Tibial artery (tissue), 4 donors: ENCODE measurements at regions not wholly inside any gene's neighbourhood (a gene's known extent, or its start where the extent isn't known, plus 50 kb on each side); places are given as distances from the start of the nearest gene placed in this dataset.

ENCODE experiments used
- DNase-seq, 2 donors: peaks; one replicate each; pipeline ENCODE4 v3.0.0-alpha.2; 2019
- H3K27ac ChIP-seq, 2 donors: fragments of 200-600 bp; sonication (generic) in 1 of 2; 1 replicate in 1 of 2; 2 replicates in 1 of 2; pipeline ENCODE4 v1.5.1; 2018 to 2019; ENCODE audit warnings: mild to moderate bottlenecking in 1 of 2
- H3K27me3 ChIP-seq, 2 donors: fragments of 200-600 bp; sonication (generic) in 1 of 2; one replicate each; pipeline versions ENCODE4 v1.5.1 to v1.6.0; 2016 to 2019
- H3K36me3 ChIP-seq, 3 donors: fragments of 200-600 bp; sonication (generic) in 2 of 3; one replicate each; pipeline ENCODE4 v1.5.1; 2016 to 2019; ENCODE audit warnings: mild to moderate bottlenecking in 2 of 3
- H3K4me1 ChIP-seq, 4 donors: fragments of 200-600 bp; sonication (generic) in 2 of 4; 1 replicate in 3 of 4; 2 replicates in 1 of 4; pipeline ENCODE4 v1.5.1; 2016 to 2019
- H3K4me3 ChIP-seq, 2 donors: fragments of 200-600 bp; sonication (generic) in 1 of 2; 1 replicate in 1 of 2; 2 replicates in 1 of 2; pipeline ENCODE4 v1.5.1; 2018 to 2019; ENCODE audit warnings: mild to moderate bottlenecking in 2 of 2
- H3K9me3 ChIP-seq, 3 donors: fragments of 200-600 bp; sonication (generic) in 1 of 3; one replicate each; pipeline ENCODE4 v1.5.1; 2016 to 2019
- intact Hi-C: fragments of 100-400 bp; cut with DNase I; formaldehyde crosslinking; loops from one replicate; pipeline ENCODE4 v1.15.0; 2023; ENCODE audit warnings: low total_unique reads
- TF ChIP-seq, protein P1 (sequence below), 2 experiments: fragments of 200-600 bp in 1 of 2; fragments of 450-650 bp in 1 of 2; IDR thresholded peaks; one replicate each; pipeline ENCODE4 v1.5.1; 2017 to 2019; ENCODE audit warnings: antibody characterized with exemption in 2 of 2, mild to moderate bottlenecking in 1 of 2, moderate library complexity in 1 of 2

DNA sequence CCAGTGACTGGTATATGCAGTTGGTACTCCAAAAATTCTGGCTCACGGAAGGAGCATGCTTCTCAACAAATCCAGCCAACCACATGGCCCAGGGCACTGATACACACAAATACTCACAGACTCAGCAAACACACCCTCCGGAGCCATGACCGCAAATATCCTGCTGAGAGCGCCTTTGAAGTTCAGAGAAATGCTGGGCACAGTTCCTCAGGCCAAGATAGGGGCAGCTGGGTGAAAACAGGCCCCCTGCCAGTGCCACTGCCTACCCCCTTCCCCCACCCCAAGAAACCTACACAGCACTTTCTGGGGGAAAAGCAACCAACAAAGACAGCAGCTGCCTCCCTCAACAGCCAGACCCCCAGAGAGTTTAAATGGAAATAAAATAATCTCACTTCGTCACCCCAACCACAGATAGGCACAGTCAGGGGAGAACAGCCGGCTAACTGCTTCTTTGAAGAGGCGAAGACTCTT lies 120.0 kb downstream of the C5orf15 start:
- intact Hi-C loops = no loop called here
- Histone ChIP-seq H3K27me3 (peaks cover 0 to 16% of the 10 kb centered on the region in 2 donors), H3K4me1 (no peaks in the 10 kb centered on the region), H3K27ac (no peak overlapping the region), H3K36me3 (no peaks in the 10 kb centered on the region), H3K9me3 (no peaks in the 10 kb centered on the region), H3K4me3 (no peak overlapping the region)
- DNase-seq = no peak
- TF ChIP-seq, protein P1, sequence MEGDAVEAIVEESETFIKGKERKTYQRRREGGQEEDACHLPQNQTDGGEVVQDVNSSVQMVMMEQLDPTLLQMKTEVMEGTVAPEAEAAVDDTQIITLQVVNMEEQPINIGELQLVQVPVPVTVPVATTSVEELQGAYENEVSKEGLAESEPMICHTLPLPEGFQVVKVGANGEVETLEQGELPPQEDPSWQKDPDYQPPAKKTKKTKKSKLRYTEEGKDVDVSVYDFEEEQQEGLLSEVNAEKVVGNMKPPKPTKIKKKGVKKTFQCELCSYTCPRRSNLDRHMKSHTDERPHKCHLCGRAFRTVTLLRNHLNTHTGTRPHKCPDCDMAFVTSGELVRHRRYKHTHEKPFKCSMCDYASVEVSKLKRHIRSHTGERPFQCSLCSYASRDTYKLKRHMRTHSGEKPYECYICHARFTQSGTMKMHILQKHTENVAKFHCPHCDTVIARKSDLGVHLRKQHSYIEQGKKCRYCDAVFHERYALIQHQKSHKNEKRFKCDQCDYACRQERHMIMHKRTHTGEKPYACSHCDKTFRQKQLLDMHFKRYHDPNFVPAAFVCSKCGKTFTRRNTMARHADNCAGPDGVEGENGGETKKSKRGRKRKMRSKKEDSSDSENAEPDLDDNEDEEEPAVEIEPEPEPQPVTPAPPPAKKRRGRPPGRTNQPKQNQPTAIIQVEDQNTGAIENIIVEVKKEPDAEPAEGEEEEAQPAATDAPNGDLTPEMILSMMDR (IDR thresholded peaks at IDR 0.05) = no peak

GRCh38 chr5:133847886-133848285 lies 120.5 kb downstream of the C5orf15 start:
- Histone ChIP-seq H3K36me3 (no peaks in the 10 kb centered on the region), H3K27ac (no peak overlapping the region), H3K4me3 (no peak overlapping the region), H3K9me3 (no peaks in the 10 kb centered on the region), H3K27me3 (peaks cover 0 to 16% of the 10 kb centered on the region in 2 donors), H3K4me1 (no peaks in the 10 kb centered on the region)
- TF ChIP-seq, protein P1 (IDR thresholded peaks at IDR 0.05) = no peak
- peak in 1 of 2 donors; percentile 46 for DNase-seq
- intact Hi-C loops = no loop called here

DNA sequence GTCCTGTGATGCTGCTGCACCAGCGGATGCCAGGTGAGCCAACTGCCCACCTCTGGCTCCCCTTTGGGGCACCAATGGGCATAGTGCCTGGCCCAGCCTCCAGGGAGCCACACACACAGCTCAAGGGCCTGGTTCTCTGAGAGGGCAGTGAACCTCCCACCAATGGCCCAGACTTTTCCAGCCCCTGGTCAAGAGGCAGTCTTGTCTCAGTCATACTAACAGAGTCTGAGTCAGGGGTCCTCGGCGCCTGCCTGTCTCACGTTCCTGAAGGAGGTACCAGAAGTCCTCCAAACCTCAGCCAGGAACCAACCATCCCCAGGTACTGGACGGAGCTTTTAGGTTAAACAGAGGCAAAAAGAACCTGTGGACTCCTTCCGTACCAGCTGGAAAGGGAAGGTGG lies 121.1 kb downstream of the C5orf15 start:
- intact Hi-C loops = no loop called here
- Histone ChIP-seq H3K36me3 (no peaks in the 10 kb centered on the region), H3K27ac (no peak overlapping the region), H3K4me1 (no peaks in the 10 kb centered on the region), H3K4me3 (no peak overlapping the region), H3K9me3 (no peaks in the 10 kb centered on the region), H3K27me3 (peaks cover 0 to 16% of the 10 kb centered on the region in 2 donors)
- TF ChIP-seq, protein P1 (IDR thresholded peaks at IDR 0.05) = no peak
- peak in 1 of 2 donors; percentile 49 for DNase-seq

DNA sequence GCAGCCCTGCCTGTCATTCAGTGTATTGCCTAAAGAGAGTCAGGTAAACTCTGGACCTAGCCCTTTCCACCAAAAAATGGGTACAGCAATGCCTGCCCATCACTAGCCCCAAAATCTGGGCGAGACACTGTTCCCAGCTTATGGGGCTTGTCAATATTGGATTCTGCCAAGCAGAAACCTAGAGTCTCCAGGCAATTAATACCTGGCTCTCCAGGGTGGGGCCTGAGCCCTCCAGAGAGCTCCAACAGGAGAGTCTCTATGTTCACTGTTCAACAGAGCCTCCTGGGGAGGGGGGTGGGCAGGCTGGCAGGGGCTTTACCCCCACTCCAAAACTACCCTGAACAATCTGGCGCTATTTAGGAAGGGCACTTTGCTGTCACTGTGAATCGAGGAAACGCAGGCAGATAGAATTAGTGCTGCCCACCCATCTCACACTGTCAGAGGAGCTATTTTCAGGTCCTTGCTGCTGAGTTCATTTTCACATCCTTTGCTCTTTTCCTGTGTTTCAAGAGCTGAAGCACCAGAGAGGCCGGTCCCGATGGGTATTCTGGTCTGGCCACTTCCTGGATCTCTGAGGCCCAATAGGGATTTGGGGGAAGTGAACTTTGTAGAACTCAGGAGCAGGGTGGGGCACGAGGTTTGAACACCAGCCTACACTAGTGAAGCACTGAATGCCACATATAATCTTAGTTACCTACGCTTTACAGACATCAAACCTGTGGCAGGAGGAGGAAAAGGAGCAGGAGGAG lies 121.8 kb downstream of the C5orf15 start:
- peak in 1 of 2 donors; percentile 23 for DNase-seq
- Histone ChIP-seq H3K27me3 (peaks cover 0 to 16% of the 10 kb centered on the region in 2 donors), H3K27ac (no peak overlapping the region), H3K4me1 (no peaks in the 10 kb centered on the region), H3K36me3 (no peaks in the 10 kb centered on the region), H3K4me3 (no peak overlapping the region), H3K9me3 (no peaks in the 10 kb centered on the region)
- TF ChIP-seq, protein P1 (IDR thresholded peaks at IDR 0.05) = no peak
- intact Hi-C loops = no loop called here

DNA sequence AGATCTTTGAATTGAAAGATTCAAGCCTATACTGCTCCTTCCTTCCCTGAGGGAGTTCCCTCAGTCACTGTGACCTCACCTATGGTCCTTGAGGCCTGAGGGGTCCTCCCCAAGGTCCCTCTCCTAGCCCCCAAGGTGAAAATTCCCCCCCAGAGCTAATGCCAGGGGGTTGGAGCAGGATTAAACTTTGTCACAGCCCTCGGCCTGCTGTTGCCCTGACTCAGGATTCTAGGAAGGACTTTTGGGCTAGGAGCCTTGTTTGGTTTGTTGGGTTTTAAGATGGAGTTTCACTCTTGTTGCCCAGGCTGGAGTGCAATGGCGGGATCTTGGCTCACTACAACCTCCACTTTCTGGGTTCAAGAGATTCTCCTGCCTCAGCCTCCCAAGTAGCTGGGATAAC lies 123.2 kb downstream of the C5orf15 start:
- Histone ChIP-seq H3K27ac (no peak overlapping the region), H3K4me1 (no peaks in the 10 kb centered on the region), H3K9me3 (no peaks in the 10 kb centered on the region), H3K27me3 (peaks cover 0 to 18% of the 10 kb centered on the region in 2 donors), H3K4me3 (no peak overlapping the region), H3K36me3 (no peaks in the 10 kb centered on the region)
- TF ChIP-seq, protein P1 (IDR thresholded peaks at IDR 0.05) = no peak
- peak in 1 of 2 donors; percentile 23 for DNase-seq
- intact Hi-C loops = no loop called here
